ENCODE measurements at regions not wholly inside any gene's neighbourhood (a gene's known extent, or its start where the extent isn't known, plus 50 kb on each side); places are given as distances from the start of the nearest gene placed in this dataset.

- H3K9me3 Mint-ChIP-seq: peaks cover 4% of the 10 kb centered on the region
- H3K4me1 Mint-ChIP-seq: no peaks in the 10 kb centered on the region
- H3K36me3 Mint-ChIP-seq: no peaks in the 10 kb centered on the region
- no peak overlapping the region for H3K4me3 Mint-ChIP-seq
- no peaks in the 10 kb centered on the region for H3K27me3 Mint-ChIP-seq
- no peak overlapping the region for H3K27ac Mint-ChIP-seq
- no peak for ATAC-seq
Observed at GRCh38 chr15:97604677-97605076, 355.8 kb upstream of the ARRDC4 start.

DNA sequence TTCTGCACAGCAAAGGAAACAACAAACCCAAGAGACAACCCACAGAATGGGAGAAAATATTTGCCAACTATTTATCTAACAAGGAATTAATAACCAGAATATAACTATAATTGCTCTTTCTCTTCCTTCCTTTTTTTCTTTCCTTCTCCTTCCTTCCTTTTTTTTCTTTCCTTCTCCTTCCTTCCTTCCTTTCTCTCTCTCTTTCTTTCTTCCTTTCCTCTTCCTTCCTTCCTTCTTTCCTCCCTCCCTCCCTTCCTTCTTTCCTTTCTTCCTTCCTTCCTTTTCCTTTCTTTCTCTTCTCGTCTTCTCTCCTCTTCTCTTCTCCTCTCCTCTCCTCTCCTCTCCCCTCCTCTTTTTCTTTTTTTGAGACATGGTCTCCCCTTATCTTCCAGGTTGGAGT, 345.4 kb upstream of the ARRDC4 start:
- Mint-ChIP-seq H3K27ac (no peak overlapping the region), H3K27me3 (no peaks in the 10 kb centered on the region), H3K9me3 (peaks cover 24% of the 10 kb centered on the region), H3K36me3 (no peaks in the 10 kb centered on the region), H3K4me3 (no peak overlapping the region), H3K4me1 (no peaks in the 10 kb centered on the region)
- no peak for ATAC-seq

- H3K4me1 Mint-ChIP-seq: no peaks in the 10 kb centered on the region
- ATAC-seq: no peak
- no peaks in the 10 kb centered on the region for H3K27me3 Mint-ChIP-seq
- H3K36me3 Mint-ChIP-seq: no peaks in the 10 kb centered on the region
- H3K9me3 Mint-ChIP-seq: peaks cover 10% of the 10 kb centered on the region
- H3K27ac Mint-ChIP-seq: no peak overlapping the region
- no peak overlapping the region for H3K4me3 Mint-ChIP-seq
Observed at GRCh38 chr15:97623091-97623661, 337.3 kb upstream of the ARRDC4 start.

DNA sequence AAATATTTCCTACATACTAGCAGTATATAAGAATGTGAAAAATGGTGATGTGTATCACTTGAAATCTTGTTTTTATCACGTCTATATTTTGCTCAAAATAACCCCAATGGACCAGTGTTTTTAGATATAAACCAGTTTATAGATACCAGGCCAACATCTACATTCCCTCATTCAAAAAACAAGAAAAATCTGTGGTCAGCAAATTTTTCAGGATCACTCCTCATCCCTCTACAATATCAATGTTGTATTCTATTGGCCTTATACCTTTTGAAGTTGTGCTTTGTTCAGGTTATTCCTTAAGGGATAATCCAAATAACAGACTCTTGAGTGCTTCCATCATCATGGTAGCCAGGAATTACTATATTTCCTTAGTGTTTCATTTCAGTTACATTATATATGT, 332.9 kb upstream of the ARRDC4 start:
- Mint-ChIP-seq H3K9me3 (peaks cover 15% of the 10 kb centered on the region), H3K27ac (no peak overlapping the region), H3K36me3 (no peaks in the 10 kb centered on the region), H3K27me3 (no peaks in the 10 kb centered on the region), H3K4me3 (no peak overlapping the region), H3K4me1 (no peaks in the 10 kb centered on the region)
- ATAC-seq: no peak

DNA sequence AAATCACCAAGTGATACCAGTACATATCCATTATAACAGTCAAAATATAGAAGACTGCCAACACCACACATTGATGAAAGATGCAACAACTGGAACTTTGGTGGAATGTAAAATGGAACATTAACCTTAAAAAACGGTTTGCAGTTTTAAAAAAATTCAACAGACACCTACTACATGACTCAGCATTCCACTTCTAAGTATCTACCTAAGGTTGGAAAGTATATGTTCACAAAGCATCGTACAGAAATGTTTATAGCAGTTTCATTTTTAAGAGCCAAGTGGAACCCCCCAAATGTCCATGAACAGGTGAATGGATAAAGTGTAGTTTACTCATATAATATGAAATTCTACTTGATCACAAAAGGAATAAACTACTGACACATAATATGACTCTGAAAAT, 314.7 kb upstream of the ARRDC4 start:
- no peak overlapping the region for H3K4me3 Mint-ChIP-seq
- no peaks in the 10 kb centered on the region for H3K36me3 Mint-ChIP-seq
- H3K4me1 Mint-ChIP-seq: no peaks in the 10 kb centered on the region
- no peak for ATAC-seq
- H3K9me3 Mint-ChIP-seq: peaks cover 8% of the 10 kb centered on the region
- H3K27me3 Mint-ChIP-seq: no peaks in the 10 kb centered on the region
- H3K27ac Mint-ChIP-seq: no peak overlapping the region

GRCh38 chr15:97648728-97649127, 311.8 kb upstream of the ARRDC4 start:
- Mint-ChIP-seq H3K27me3 (peaks cover 7% of the 10 kb centered on the region), H3K4me1 (no peaks in the 10 kb centered on the region), H3K4me3 (no peak overlapping the region), H3K36me3 (no peaks in the 10 kb centered on the region), H3K9me3 (peaks cover 5% of the 10 kb centered on the region), H3K27ac (no peak overlapping the region)
- no peak for ATAC-seq

DNA sequence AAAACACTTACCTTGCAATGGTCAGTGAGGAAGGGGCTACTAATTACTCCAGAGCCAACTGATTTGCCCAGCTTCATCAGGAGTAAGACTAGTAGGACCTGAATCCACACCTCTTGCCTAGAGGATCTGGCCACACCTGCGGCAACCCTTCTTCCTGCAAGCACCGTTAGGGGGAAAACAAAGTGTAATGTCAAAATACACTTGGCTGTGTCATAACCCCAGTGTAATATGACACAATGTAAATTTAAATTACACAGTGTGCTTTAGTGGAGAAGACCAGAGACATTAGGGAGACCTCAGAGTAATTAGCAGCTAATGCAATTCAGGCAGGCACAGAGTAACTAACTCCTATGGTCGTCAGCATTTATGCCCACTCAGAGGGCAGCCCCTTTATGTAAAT, 308.5 kb upstream of the ARRDC4 start:
- Mint-ChIP-seq H3K27ac (no peak overlapping the region), H3K36me3 (no peaks in the 10 kb centered on the region), H3K9me3 (peaks cover 2% of the 10 kb centered on the region), H3K27me3 (peaks cover 7% of the 10 kb centered on the region), H3K4me1 (no peaks in the 10 kb centered on the region), H3K4me3 (no peak overlapping the region)
- no peak for ATAC-seq

- H3K4me1 Mint-ChIP-seq: no peaks in the 10 kb centered on the region
Observed at GRCh38 chr15:97652700-97653167, 307.8 kb upstream of the ARRDC4 start.

GRCh38 chr15:97653896-97654295, 306.6 kb upstream of the ARRDC4 start:
- H3K4me3 Mint-ChIP-seq: no peak overlapping the region
- no peaks in the 10 kb centered on the region for H3K36me3 Mint-ChIP-seq
- H3K27ac Mint-ChIP-seq: no peak overlapping the region
- no peak for ATAC-seq
- no peaks in the 10 kb centered on the region for H3K4me1 Mint-ChIP-seq
- peaks cover 7% of the 10 kb centered on the region for H3K27me3 Mint-ChIP-seq
- peaks cover 2% of the 10 kb centered on the region for H3K9me3 Mint-ChIP-seq

More at GRCh38 chr15:97652700-97653167, 307.8 kb upstream of the ARRDC4 start:
- Mint-ChIP-seq H3K36me3 (no peaks in the 10 kb centered on the region), H3K27ac (no peak overlapping the region), H3K27me3 (peaks cover 7% of the 10 kb centered on the region), H3K9me3 (peaks cover 2% of the 10 kb centered on the region), H3K4me3 (no peak overlapping the region)
- no peak for ATAC-seq

DNA sequence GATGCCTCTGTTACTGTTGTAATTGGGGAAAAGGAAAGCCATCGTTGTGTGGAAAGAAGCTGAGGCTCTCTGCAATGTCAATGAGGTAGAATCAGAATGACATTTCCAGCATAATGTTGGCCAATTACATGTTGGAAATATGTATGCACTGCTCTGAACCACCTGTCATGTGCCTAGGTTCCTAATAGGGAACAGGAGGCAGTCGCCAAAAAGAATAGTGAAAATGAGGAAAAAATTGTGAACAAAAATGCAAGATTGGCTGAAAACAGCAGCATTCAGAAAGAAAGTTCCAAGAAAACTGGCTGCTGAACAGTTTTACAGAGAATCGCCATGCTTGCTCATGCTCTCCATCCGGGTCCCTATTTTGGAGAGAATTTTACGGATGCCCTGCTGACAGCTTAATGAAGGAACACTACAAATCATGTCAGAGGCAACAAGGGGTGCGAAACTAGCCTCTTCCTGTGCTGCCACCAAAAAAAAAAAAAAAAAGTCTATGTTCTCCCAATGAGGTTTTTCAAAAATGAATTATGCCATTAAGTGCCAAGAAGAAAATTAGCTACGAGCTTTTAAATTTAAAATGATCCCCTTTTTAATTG, 305.9 kb upstream of the ARRDC4 start:
- ATAC-seq: no peak
- no peaks in the 10 kb centered on the region for H3K4me1 Mint-ChIP-seq
- no peak overlapping the region for H3K4me3 Mint-ChIP-seq

GRCh38 chr15:97661796-97662195, 298.7 kb upstream of the ARRDC4 start:
- H3K27me3 Mint-ChIP-seq: no peaks in the 10 kb centered on the region
- no peaks in the 10 kb centered on the region for H3K36me3 Mint-ChIP-seq
- no peak overlapping the region for H3K4me3 Mint-ChIP-seq
- no peak overlapping the region for H3K27ac Mint-ChIP-seq
- H3K9me3 Mint-ChIP-seq: no peaks in the 10 kb centered on the region
- no peaks in the 10 kb centered on the region for H3K4me1 Mint-ChIP-seq
- no peak for ATAC-seq

More for the DNA sequence above, 305.9 kb upstream of the ARRDC4 start:
- no peak overlapping the region for H3K27ac Mint-ChIP-seq
- H3K9me3 Mint-ChIP-seq: peaks cover 2% of the 10 kb centered on the region
- no peaks in the 10 kb centered on the region for H3K36me3 Mint-ChIP-seq
- peaks cover 7% of the 10 kb centered on the region for H3K27me3 Mint-ChIP-seq

DNA sequence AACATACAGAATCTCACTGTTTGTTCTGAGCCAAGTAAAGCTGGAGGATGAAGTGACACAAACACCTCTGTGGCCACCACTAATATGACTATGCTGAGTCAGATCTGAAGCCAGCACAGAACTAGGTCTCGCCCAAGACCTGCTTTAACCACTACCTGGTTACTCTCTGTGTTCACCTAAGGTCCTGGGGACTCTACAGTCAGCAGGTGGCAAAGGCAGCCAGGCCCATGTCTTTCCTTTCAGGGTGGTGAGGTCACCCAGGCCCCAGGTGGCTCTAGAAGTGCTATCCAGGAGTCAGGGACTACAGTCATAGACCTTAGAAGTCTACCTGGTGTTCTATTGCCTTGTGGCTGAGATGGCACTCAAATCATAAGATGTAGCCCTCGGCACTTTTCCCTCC, 287.9 kb upstream of the ARRDC4 start:
- Mint-ChIP-seq H3K36me3 (no peaks in the 10 kb centered on the region), H3K4me3 (no peak overlapping the region), H3K27me3 (no peaks in the 10 kb centered on the region), H3K27ac (no peak overlapping the region), H3K9me3 (peaks cover 7% of the 10 kb centered on the region), H3K4me1 (no peaks in the 10 kb centered on the region)
- ATAC-seq: no peak

- ATAC-seq: no peak
- Mint-ChIP-seq H3K4me1 (no peaks in the 10 kb centered on the region), H3K9me3 (no peaks in the 10 kb centered on the region), H3K27ac (no peak overlapping the region), H3K27me3 (no peaks in the 10 kb centered on the region), H3K36me3 (no peaks in the 10 kb centered on the region), H3K4me3 (no peak overlapping the region)
Observed at GRCh38 chr15:97678656-97679055, 281.8 kb upstream of the ARRDC4 start.

DNA sequence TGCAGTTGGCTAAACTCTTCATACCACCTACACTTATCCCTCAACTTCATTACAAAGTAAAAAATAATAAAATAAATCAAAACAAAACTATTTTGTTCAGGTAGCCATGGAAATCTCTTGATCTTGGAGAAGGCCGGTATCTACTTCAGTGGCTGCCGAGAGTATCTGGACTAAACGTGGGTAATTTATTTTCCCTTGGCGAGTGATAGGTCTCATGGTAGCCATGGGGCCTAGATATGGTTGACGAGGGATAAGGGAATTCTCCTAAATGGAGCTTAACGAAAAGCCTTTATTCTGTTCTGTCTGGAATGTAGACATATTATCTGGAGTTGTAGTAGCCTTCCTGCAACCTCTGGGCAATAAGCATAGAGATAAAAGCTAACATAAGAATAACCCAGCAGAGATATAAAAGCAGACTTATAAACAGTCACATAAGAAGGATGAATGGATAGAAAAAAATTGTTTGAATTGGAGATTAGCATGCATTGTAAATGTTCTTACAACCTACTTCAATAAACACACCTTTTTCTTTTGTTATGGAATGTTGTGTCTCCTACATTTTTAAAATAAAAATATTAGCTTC, 281.3 kb upstream of the ARRDC4 start:
- no peaks in the 10 kb centered on the region for H3K36me3 Mint-ChIP-seq
- no peak for ATAC-seq
- no peak overlapping the region for H3K27ac Mint-ChIP-seq
- no peak overlapping the region for H3K4me3 Mint-ChIP-seq
- H3K9me3 Mint-ChIP-seq: no peaks in the 10 kb centered on the region
- no peaks in the 10 kb centered on the region for H3K4me1 Mint-ChIP-seq
- no peaks in the 10 kb centered on the region for H3K27me3 Mint-ChIP-seq

GRCh38 chr15:97680606-97681220, 279.8 kb upstream of the ARRDC4 start:
- Mint-ChIP-seq H3K4me3 (no peak overlapping the region), H3K9me3 (no peaks in the 10 kb centered on the region), H3K27me3 (no peaks in the 10 kb centered on the region), H3K4me1 (no peaks in the 10 kb centered on the region), H3K36me3 (no peaks in the 10 kb centered on the region), H3K27ac (no peak overlapping the region)
- ATAC-seq: no peak

DNA sequence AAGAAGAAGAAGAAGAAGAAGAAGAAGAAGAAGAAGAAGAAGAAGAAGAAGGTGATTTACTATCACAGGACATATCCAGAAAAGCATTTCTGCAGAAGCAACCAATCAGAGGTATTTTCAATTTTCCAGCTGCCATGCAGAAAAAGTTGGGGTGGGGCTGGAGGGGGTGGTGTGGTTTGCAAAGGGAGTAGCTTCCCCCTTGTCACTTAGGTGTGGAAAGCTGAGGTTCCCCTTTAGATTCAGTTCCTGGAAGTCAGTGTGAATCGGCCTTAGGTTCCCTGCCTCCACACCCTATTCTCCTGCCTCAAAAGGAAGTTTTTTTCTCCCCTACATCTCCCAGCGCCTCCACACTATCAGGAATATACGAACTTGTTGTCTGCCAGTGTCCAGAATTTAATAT, 276.7 kb upstream of the ARRDC4 start:
- H3K27ac Mint-ChIP-seq: no peak overlapping the region
- ATAC-seq: no peak
- H3K4me1 Mint-ChIP-seq: no peaks in the 10 kb centered on the region
- H3K27me3 Mint-ChIP-seq: no peaks in the 10 kb centered on the region
- H3K4me3 Mint-ChIP-seq: no peak overlapping the region
- H3K9me3 Mint-ChIP-seq: no peaks in the 10 kb centered on the region
- no peaks in the 10 kb centered on the region for H3K36me3 Mint-ChIP-seq

Measured in stimulated activated memory B cell treated with anti-CD40 and anti-IgM and Interleukin-4, amounts not matched to agents 10 μg/mL and 1 μg/mL and 100 μg/mL, for 72 hours (primary cell).